GM21381 (cell line): ENCODE measurements at regions not wholly inside any gene's neighbourhood (a gene's known extent, or its start where the extent isn't known, plus 50 kb on each side); places are given as distances from the start of the nearest gene placed in this dataset.

Experiments
- ATAC-seq: cut with Tn5 transposase; IDR thresholded peaks from one replicate; pipeline ENCODE4 v1.9.1; 2021; ENCODE audit warnings: mild to moderate bottlenecking, moderate library complexity; ENCODE audit not compliant: unreplicated experiment

GRCh38 chr13:104106705-104107393, 1040.6 kb upstream of the SLC10A2 start:
- ATAC-seq = no peak

- ATAC-seq = no peak
These were observed 1039.5 kb upstream of the SLC10A2 start for GRCh38 chr13:104105418-104106355.

- no peak for ATAC-seq
These were observed 1033.5 kb upstream of the SLC10A2 start for GRCh38 chr13:104099750-104100149.

GRCh38 chr13:104098421-104098820, 1032.2 kb upstream of the SLC10A2 start:
- ATAC-seq = no peak

- no peak for ATAC-seq
These were observed 1020.5 kb upstream of the SLC10A2 start for GRCh38 chr13:104086759-104087158.

GRCh38 chr13:104086210-104086609, 1020.0 kb upstream of the SLC10A2 start:
- ATAC-seq = no peak

GRCh38 chr13:104085611-104086010, 1019.4 kb upstream of the SLC10A2 start:
- no peak for ATAC-seq

GRCh38 chr13:104074326-104074725, 1008.1 kb upstream of the SLC10A2 start:
- ATAC-seq = no peak

- no peak for ATAC-seq
These were observed 1005.6 kb upstream of the SLC10A2 start for GRCh38 chr13:104071806-104072205.

- no peak for ATAC-seq
These were observed 999.1 kb upstream of the SLC10A2 start for GRCh38 chr13:104065328-104065727.

- ATAC-seq = no peak
These were observed 991.6 kb upstream of the SLC10A2 start for GRCh38 chr13:104057861-104058260.

- ATAC-seq = no peak
These were observed 979.7 kb upstream of the SLC10A2 start for GRCh38 chr13:104045907-104046306.

- no peak for ATAC-seq
These were observed 977.0 kb upstream of the SLC10A2 start for GRCh38 chr13:104043184-104043583.

GRCh38 chr13:104034891-104035290, 968.7 kb upstream of the SLC10A2 start:
- ATAC-seq = no peak

- ATAC-seq = no peak
These were observed 959.1 kb upstream of the SLC10A2 start for GRCh38 chr13:104025303-104025702.

- ATAC-seq = no peak
These were observed 958.4 kb upstream of the SLC10A2 start for GRCh38 chr13:104024416-104025170.

GRCh38 chr13:104021806-104022397, 955.7 kb upstream of the SLC10A2 start:
- ATAC-seq = no peak

- ATAC-seq = no peak
These were observed 951.1 kb upstream of the SLC10A2 start for GRCh38 chr13:104017317-104017716.

GRCh38 chr13:104015646-104016396, 949.6 kb upstream of the SLC10A2 start:
- no peak for ATAC-seq
